B cell (primary cell): ENCODE measurements at regions not wholly inside any gene's neighbourhood (a gene's known extent, or its start where the extent isn't known, plus 50 kb on each side); places are given as distances from the start of the nearest gene placed in this dataset.

Experiments
- ATAC-seq: fragments of 200-7000 bp; cut with Tn5 transposase; one replicate; pipeline ENCODE4 v1.10.0; 2021; ENCODE audit warnings: low read depth, mild to moderate bottlenecking, moderate number of reproducible peaks, moderate library complexity
- CTCF ChIA-PET: fragments of 350-600 bp; sonication (Branson Sonifier 250); formaldehyde crosslinking; loops from one replicate; lab custom pipeline; 2021; ENCODE audit warnings: antibody characterized with exemption, inconsistent platforms; lab: Charles Lee
- POLR2A ChIA-PET: fragments of 350-600 bp; sonication (Branson Sonifier 250); formaldehyde crosslinking; loops from one replicate; lab custom pipeline; 2021; ENCODE audit warnings: antibody characterized with exemption; lab: Charles Lee
- DNase-seq: peaks from one replicate; pipeline ENCODE4 v3.0.0; 2013
- H2AFZ ChIP-seq: 2 replicates; pipeline ENCODE4 v1.6.1; 2012; ENCODE audit warnings: mild to moderate bottlenecking, low read depth, low read length; ENCODE audit not compliant: insufficient read depth, poor library complexity, severe bottlenecking
- H3K27ac ChIP-seq, 2 donors: 1 replicate in 1 of 2; 2 replicates in 1 of 2; pipeline ENCODE4 v1.5.1; 2012 to 2013; ENCODE audit warnings: low read length in 2 of 2, mild to moderate bottlenecking in 2 of 2, moderate library complexity in 1 of 2
- H3K27me3 ChIP-seq, 4 experiments: fragments of 200-600 bp in 1 of 4; sonication (generic) in 1 of 4; replicated peaks in 1 of 4; 1 replicate in 2 of 4; 2 replicates in 2 of 4; pipeline versions ENCODE4 v1.6.1 to v1.7.0; 2013 to 2016; ENCODE audit warnings: low read length in 3 of 4, mild to moderate bottlenecking in 2 of 4, mixed read lengths in 1 of 4, moderate library complexity in 1 of 4; ENCODE audit not compliant: insufficient read depth in 4 of 4, control insufficient read depth in 3 of 4; ENCODE audit errors: control extremely low read depth in 1 of 4
- H3K36me3 ChIP-seq, 2 experiments: replicated peaks in 1 of 2; 1 replicate in 1 of 2; 2 replicates in 1 of 2; pipeline versions ENCODE4 v1.6.1 to v1.7.1; 2013; ENCODE audit warnings: low read length in 1 of 2; ENCODE audit not compliant: insufficient read depth in 2 of 2, control insufficient read depth in 1 of 2; ENCODE audit errors: control extremely low read depth in 1 of 2, extremely low read depth in 1 of 2
- H3K4me1 ChIP-seq, 2 donors: fragments of 200-600 bp in 1 of 2; sonication (generic) in 1 of 2; 1 replicate in 1 of 2; 2 replicates in 1 of 2; pipeline versions ENCODE4 v1.5.1 to v1.6.1; 2013 to 2017; ENCODE audit warnings: low read length in 2 of 2; ENCODE audit not compliant: control insufficient read depth in 2 of 2, insufficient read depth in 2 of 2
- H3K4me2 ChIP-seq: replicated peaks from 2 replicates; pipeline ENCODE3; 2012; ENCODE audit warnings: mild to moderate bottlenecking, low read depth, low read length; ENCODE audit not compliant: poor library complexity, severe bottlenecking
- H3K4me3 ChIP-seq, 5 experiments: fragments of 200-600 bp in 1 of 5; sonication (generic) in 1 of 5; 1 replicate in 3 of 5; 2 replicates in 2 of 5; pipeline versions ENCODE4 v1.5.1 to v1.7.0; 2011 to 2016; ENCODE audit warnings: low read length in 4 of 5, mild to moderate bottlenecking in 4 of 5, low read depth in 2 of 5, control low read depth in 1 of 5, moderate library complexity in 1 of 5; ENCODE audit not compliant: insufficient read depth in 1 of 5; ENCODE audit errors: control extremely low read depth in 1 of 5, extremely low read depth in 1 of 5
- H3K79me2 ChIP-seq: fragments of 200-600 bp; sonication (generic); one replicate; pipeline ENCODE4 v1.6.0; 2016; ENCODE audit warnings: low read length; ENCODE audit not compliant: control insufficient read depth, insufficient read depth
- H3K9ac ChIP-seq: fragments of 200-600 bp; sonication (generic); 2 replicates; pipeline ENCODE4 v1.6.1; 2017; ENCODE audit warnings: mild to moderate bottlenecking, low read length, moderate library complexity
- H3K9me3 ChIP-seq, 3 donors: one replicate each; pipeline versions ENCODE4 v1.6.1 to v1.7.1; 2013; ENCODE audit warnings: low read length in 2 of 3; ENCODE audit not compliant: control insufficient read depth in 2 of 3, insufficient read depth in 1 of 3; ENCODE audit errors: control extremely low read depth in 1 of 3
- H4K20me1 ChIP-seq: 2 replicates; pipeline ENCODE4 v1.6.0; 2012; ENCODE audit warnings: mild to moderate bottlenecking, low read length; ENCODE audit not compliant: insufficient read depth, control insufficient read depth, poor library complexity, severe bottlenecking
- H3K27ac Mint-ChIP-seq: one replicate; pipeline ENCODE4 v1.8.0; 2021; ENCODE audit warnings: mixed read lengths
- H3K27me3 Mint-ChIP-seq: one replicate; pipeline ENCODE4 v1.8.0; 2021; ENCODE audit warnings: mixed read lengths
- H3K4me1 Mint-ChIP-seq: one replicate; pipeline ENCODE4 v1.8.0; 2021; ENCODE audit warnings: mixed read lengths
- H3K4me3 Mint-ChIP-seq: one replicate; pipeline ENCODE4 v1.8.0; 2021; ENCODE audit warnings: mixed read lengths
- H3K9me3 Mint-ChIP-seq: one replicate; pipeline ENCODE4 v1.8.0; 2022; ENCODE audit warnings: mixed read lengths; ENCODE audit not compliant: insufficient read depth
- EZH2 ChIP-seq: IDR thresholded peaks from 2 replicates; pipeline ENCODE4 v1.6.1; 2012; ENCODE audit warnings: borderline replicate concordance, low read depth, mild to moderate bottlenecking, moderate library complexity, low read length; ENCODE audit not compliant: insufficient read depth, poor library complexity, severe bottlenecking
- WGBS: methylation state at CpG from one replicate; pipeline ENCODE4 v1.1.5; 2013; ENCODE audit warnings: missing lambda C conversion rate; ENCODE audit not compliant: insufficient coverage; 5-methylcytosine and 5-hydroxymethylcytosine counted together
- intact Hi-C: fragments of 100-400 bp; cut with micrococcal nuclease; formaldehyde crosslinking; loops from one replicate; pipeline ENCODE4 v1.10.0; 2022
- TF ChIP-seq, protein P1 (sequence below): fragments of 200-600 bp; IDR thresholded peaks from one replicate; pipeline ENCODE4 v1.8.0; 2022; ENCODE audit warnings: antibody characterized with exemption, mild to moderate bottlenecking

DNA sequence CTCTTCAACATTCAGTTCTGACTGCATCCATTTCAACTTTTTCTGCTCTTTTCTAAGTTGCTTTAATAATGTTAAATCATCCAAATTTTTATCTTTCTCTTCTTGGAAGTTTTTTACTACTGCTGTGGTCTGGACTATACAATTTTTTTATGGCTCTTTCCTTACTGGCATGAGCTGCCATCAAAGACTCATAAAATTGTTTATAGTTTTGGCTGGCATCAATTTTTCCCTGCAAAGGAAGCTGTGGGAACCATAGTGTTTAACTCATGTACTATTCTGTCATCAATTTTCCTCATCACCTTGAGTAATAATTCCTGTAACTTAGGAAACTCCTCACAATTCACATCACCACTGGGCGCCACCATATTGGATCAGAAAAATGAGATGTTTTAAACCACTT is 77.6 kb upstream of the A1CF start:
- WGBS = no CpG with 5 or more reads among the region's 1 CpG
- no peak for DNase-seq
- no peak for TF ChIP-seq EZH2
- TF ChIP-seq, protein P1, sequence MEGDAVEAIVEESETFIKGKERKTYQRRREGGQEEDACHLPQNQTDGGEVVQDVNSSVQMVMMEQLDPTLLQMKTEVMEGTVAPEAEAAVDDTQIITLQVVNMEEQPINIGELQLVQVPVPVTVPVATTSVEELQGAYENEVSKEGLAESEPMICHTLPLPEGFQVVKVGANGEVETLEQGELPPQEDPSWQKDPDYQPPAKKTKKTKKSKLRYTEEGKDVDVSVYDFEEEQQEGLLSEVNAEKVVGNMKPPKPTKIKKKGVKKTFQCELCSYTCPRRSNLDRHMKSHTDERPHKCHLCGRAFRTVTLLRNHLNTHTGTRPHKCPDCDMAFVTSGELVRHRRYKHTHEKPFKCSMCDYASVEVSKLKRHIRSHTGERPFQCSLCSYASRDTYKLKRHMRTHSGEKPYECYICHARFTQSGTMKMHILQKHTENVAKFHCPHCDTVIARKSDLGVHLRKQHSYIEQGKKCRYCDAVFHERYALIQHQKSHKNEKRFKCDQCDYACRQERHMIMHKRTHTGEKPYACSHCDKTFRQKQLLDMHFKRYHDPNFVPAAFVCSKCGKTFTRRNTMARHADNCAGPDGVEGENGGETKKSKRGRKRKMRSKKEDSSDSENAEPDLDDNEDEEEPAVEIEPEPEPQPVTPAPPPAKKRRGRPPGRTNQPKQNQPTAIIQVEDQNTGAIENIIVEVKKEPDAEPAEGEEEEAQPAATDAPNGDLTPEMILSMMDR = no peak
- intact Hi-C loops = no loop called here
- Histone ChIP-seq H3K36me3 (no peaks in the 10 kb centered on the region), H3K9me3 (no peaks in the 10 kb centered on the region), H3K4me3 (no peak overlapping the region), H3K4me1 (no peaks in the 10 kb centered on the region), H3K4me2 (no peak overlapping the region), H2AFZ (no peak overlapping the region), H3K27ac (no peak overlapping the region), H3K79me2 (no peaks in the 10 kb centered on the region), H4K20me1 (no peaks in the 10 kb centered on the region), H3K27me3 (no peaks in the 10 kb centered on the region), H3K9ac (no peak overlapping the region)
- ChIA-PET CTCF (no interaction called here), POLR2A (no interaction called here)
- Mint-ChIP-seq H3K4me1 (no peaks in the 10 kb centered on the region), H3K4me3 (no peak overlapping the region), H3K9me3 (peaks cover 3% of the 10 kb centered on the region), H3K27me3 (no peaks in the 10 kb centered on the region), H3K27ac (no peak overlapping the region)
- no peak for ATAC-seq

DNA sequence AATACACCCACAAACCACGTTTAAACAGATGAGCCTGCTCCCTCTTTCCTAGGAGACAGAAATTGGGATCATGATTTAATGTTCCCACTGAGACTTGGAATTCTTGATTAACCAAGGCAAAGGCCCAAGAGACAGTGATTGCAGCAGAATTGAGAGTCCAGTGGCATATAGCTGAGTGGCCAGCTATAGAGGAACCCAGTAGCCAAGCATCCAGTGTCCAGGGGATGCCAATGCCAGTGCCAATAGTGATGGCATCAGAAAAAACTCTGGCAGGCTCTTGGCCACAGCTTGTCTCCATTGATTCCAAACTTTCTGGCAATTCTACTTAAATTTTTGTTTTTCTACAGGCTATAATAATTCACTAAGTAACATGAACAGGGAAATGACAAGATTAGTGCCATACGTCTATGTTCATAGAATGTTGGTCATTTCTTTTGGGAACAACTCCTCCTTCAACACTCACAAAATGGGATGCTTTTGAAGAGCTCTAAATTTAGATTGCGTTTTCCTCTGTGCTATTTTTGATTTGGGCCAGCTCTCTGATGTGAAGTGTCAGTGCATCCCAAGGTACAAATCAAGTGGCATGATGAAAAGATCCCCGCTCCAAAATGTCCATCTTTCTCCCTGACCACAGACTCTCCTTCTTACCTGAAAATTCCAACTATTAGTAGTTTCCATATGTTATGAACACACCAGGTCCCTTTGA is 83.1 kb upstream of the A1CF start:
- CTCF ChIA-PET = no interaction called here

More for the DNA sequence above, 83.1 kb upstream of the A1CF start:
- no peak overlapping the region for H3K9ac ChIP-seq
- no peaks in the 10 kb centered on the region for H3K27me3 ChIP-seq
- no peaks in the 10 kb centered on the region for H3K4me1 ChIP-seq
- H3K27ac ChIP-seq = no peak overlapping the region
- POLR2A ChIA-PET = no interaction called here
- Mint-ChIP-seq H3K27ac (no peak overlapping the region), H3K9me3 (peaks cover 2% of the 10 kb centered on the region), H3K27me3 (peaks cover 4% of the 10 kb centered on the region), H3K4me3 (no peak overlapping the region), H3K4me1 (no peaks in the 10 kb centered on the region)
- intact Hi-C loops = no loop called here
- no peak for TF ChIP-seq EZH2
- TF ChIP-seq, protein P1 = no peak
- no peak for DNase-seq
- H2AFZ ChIP-seq = no peak overlapping the region
- H3K36me3 ChIP-seq = no peaks in the 10 kb centered on the region
- H3K4me3 ChIP-seq = no peak overlapping the region
- H3K79me2 ChIP-seq = no peaks in the 10 kb centered on the region
- H4K20me1 ChIP-seq = no peaks in the 10 kb centered on the region
- H3K4me2 ChIP-seq = no peak overlapping the region
- no peaks in the 10 kb centered on the region for H3K9me3 ChIP-seq
- WGBS = 100% methylated on average over 2 of the region's 4 CpGs
- no peak for ATAC-seq
